OCI-LY7 (cell line): ENCODE measurements at regions not wholly inside any gene's neighbourhood (a gene's known extent, or its start where the extent isn't known, plus 50 kb on each side); places are given as distances from the start of the nearest gene placed in this dataset.

Experiments
- BruUV-seq: library from RNA; stranded (reverse); fragments of 400-500 nt; replicated peaks from 2 replicates; lab custom pipeline; 2021; lab: Mats Ljungman, UMichigan
- CTCF ChIA-PET: fragments of 300-600 bp; sonication (Branson Sonifier 250); formaldehyde crosslinking; loops from one replicate; lab custom pipeline; 2022; ENCODE audit warnings: antibody characterized with exemption; ENCODE audit not compliant: unreplicated experiment; lab: Charles Lee
- POLR2A ChIA-PET: fragments of 300-600 bp; sonication (Branson Sonifier 250); formaldehyde crosslinking; loops from one replicate; lab custom pipeline; 2022; ENCODE audit warnings: antibody characterized with exemption; lab: Charles Lee
- DNase-seq: peaks from one replicate; pipeline ENCODE4 v3.0.0-alpha.2; 2015; ENCODE audit warnings: low spot score
- H2AFZ ChIP-seq: fragments of 200-600 bp; sonication (generic), shearing (Covaris generic); 2 replicates; pipeline ENCODE4 v1.6.1; 2014; ENCODE audit warnings: mild to moderate bottlenecking, antibody characterized with exemption, low read length, moderate library complexity
- H3K27ac ChIP-seq: fragments of 200-600 bp; sonication (generic); 2 replicates; pipeline ENCODE4 v1.5.1; 2014; ENCODE audit warnings: mixed run types, low read depth, mild to moderate bottlenecking, moderate library complexity, low read length, inconsistent platforms; ENCODE audit not compliant: poor library complexity, severe bottlenecking
- H3K36me3 ChIP-seq: fragments of 200-600 bp; sonication (generic); 2 replicates; pipeline ENCODE4 v1.6.1; 2014; ENCODE audit warnings: mild to moderate bottlenecking, antibody characterized with exemption, low read length, moderate library complexity, mixed read lengths; ENCODE audit not compliant: insufficient read depth
- H3K4me1 ChIP-seq: fragments of 200-600 bp; sonication (generic); 2 replicates; pipeline ENCODE4 v1.5.1; 2014; ENCODE audit warnings: mild to moderate bottlenecking, low read length; ENCODE audit not compliant: insufficient read depth, poor library complexity, severe bottlenecking
- H3K4me2 ChIP-seq: fragments of 200-600 bp; sonication (generic); 2 replicates; pipeline ENCODE4 v1.6.1; 2014; ENCODE audit warnings: mild to moderate bottlenecking, low read length
- H3K4me3 ChIP-seq: fragments of 200-600 bp; sonication (generic); 2 replicates; pipeline ENCODE4 v1.5.1; 2014; ENCODE audit warnings: mild to moderate bottlenecking, low read depth, low read length; ENCODE audit not compliant: poor library complexity, severe bottlenecking
- H3K79me2 ChIP-seq: fragments of 200-600 bp; sonication (generic); 2 replicates; pipeline ENCODE4 v1.6.1; 2016; ENCODE audit warnings: low read depth, mild to moderate bottlenecking, low read length, moderate library complexity, mixed read lengths; ENCODE audit not compliant: insufficient read depth
- H3K9me2 ChIP-seq: fragments of 200-600 bp; sonication (generic); 2 replicates; pipeline ENCODE4 v1.6.1; 2016; ENCODE audit warnings: mild to moderate bottlenecking, low read length, mixed read lengths; ENCODE audit not compliant: insufficient read depth
- H3K9me3 ChIP-seq: fragments of 200-600 bp; sonication (generic); 2 replicates; pipeline ENCODE4 v1.6.1; 2014; ENCODE audit warnings: mild to moderate bottlenecking, mixed run types, low read length, mixed read lengths
- H4K20me1 ChIP-seq: fragments of 200-600 bp; sonication (generic); 2 replicates; pipeline ENCODE4 v1.6.1; 2014; ENCODE audit warnings: mild to moderate bottlenecking, antibody characterized with exemption, low read length, moderate library complexity, mixed read lengths; ENCODE audit not compliant: insufficient read depth
- EZH2phosphoT487 ChIP-seq: fragments of 200-600 bp; sonication (generic); IDR thresholded peaks from 2 replicates; pipeline ENCODE4 v1.6.1; 2018; ENCODE audit warnings: low read depth, borderline replicate concordance, mild to moderate bottlenecking, mixed run types, antibody characterized with exemption, low read length, moderate library complexity, mixed read lengths
- intact Hi-C: fragments of 100-400 bp; cut with micrococcal nuclease; formaldehyde crosslinking; loops from one replicate; pipeline ENCODE4 v1.10.0; 2022; ENCODE audit not compliant: unreplicated experiment
- TF ChIP-seq, protein P1 (sequence below): fragments of 200-600 bp; sonication (generic); conservative IDR thresholded peaks from 2 replicates; pipeline ENCODE4 v1.5.1; 2014; ENCODE audit warnings: mild to moderate bottlenecking, antibody characterized with exemption, low read length, moderate library complexity, mixed read lengths

DNA sequence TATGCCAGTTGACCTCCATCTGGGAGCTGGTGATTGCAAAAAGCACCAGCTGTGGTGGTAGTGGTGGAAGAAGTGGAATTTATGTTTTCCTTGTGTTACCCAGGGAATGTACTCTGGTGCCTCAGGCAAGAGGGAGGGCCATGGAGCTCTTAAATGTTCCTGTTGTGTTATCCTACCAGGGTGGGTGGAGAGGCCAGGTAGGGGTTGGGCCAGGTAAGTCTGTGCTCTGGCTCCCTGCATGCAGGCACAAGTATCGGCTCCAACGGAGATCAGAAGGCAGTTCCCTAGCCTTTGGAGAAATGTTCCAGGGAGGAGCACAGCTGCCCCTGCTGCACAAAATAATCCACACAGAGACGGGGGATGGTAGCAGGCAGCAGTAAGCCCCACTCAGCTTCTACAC lies 419.3 kb upstream of the EYS start:
- no peak overlapping the region for H3K4me2 ChIP-seq
- H3K9me3 ChIP-seq, result no peaks in the 10 kb centered on the region
- no peak overlapping the region for H3K27ac ChIP-seq
- BruUV-seq, result no TSS peak
- no peaks in the 10 kb centered on the region; the same call in 1 of the 2 replicates for H3K9me2 ChIP-seq
- TF ChIP-seq, protein P1, sequence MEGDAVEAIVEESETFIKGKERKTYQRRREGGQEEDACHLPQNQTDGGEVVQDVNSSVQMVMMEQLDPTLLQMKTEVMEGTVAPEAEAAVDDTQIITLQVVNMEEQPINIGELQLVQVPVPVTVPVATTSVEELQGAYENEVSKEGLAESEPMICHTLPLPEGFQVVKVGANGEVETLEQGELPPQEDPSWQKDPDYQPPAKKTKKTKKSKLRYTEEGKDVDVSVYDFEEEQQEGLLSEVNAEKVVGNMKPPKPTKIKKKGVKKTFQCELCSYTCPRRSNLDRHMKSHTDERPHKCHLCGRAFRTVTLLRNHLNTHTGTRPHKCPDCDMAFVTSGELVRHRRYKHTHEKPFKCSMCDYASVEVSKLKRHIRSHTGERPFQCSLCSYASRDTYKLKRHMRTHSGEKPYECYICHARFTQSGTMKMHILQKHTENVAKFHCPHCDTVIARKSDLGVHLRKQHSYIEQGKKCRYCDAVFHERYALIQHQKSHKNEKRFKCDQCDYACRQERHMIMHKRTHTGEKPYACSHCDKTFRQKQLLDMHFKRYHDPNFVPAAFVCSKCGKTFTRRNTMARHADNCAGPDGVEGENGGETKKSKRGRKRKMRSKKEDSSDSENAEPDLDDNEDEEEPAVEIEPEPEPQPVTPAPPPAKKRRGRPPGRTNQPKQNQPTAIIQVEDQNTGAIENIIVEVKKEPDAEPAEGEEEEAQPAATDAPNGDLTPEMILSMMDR, result no peak
- TF ChIP-seq EZH2phosphoT487, result no peak
- no peaks in the 10 kb centered on the region for H3K79me2 ChIP-seq
- DNase-seq, result no peak
- no peaks in the 10 kb centered on the region for H3K36me3 ChIP-seq
- intact Hi-C loops, result no loop called here
- ChIA-PET CTCF (no interaction called here), POLR2A (no interaction called here)
- H2AFZ ChIP-seq, result no peak overlapping the region
- H3K4me1 ChIP-seq, result no peaks in the 10 kb centered on the region
- no peaks in the 10 kb centered on the region for H4K20me1 ChIP-seq
- no peak overlapping the region for H3K4me3 ChIP-seq

DNA sequence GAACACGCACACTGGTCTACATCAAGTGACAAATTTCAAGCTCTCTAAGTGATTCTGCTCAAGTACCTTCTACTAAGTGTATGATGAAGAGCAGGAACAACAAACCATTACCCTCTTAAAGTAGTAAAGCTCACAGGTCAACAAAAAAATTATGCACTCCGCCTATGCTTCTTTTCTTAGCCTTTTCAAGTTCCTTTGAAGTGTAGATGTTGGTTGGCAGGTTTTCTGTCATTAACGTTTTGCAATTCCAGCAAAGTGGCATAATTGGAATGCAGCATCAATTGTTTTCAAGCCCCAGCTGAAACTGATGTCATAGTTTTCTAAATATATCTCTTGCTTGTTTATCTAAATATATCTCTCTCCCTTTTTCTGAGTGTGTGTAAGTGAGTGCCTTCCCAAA lies 396.9 kb upstream of the EYS start:
- H2AFZ ChIP-seq, result no peak overlapping the region
- H3K4me2 ChIP-seq, result no peak overlapping the region
- no peak overlapping the region for H3K4me3 ChIP-seq
- no peaks in the 10 kb centered on the region for H3K9me3 ChIP-seq
- H3K36me3 ChIP-seq, result no peaks in the 10 kb centered on the region
- ChIA-PET POLR2A (no interaction called here), CTCF (no interaction called here)
- no peak for DNase-seq
- H3K27ac ChIP-seq, result no peak overlapping the region
- no peaks in the 10 kb centered on the region for H3K9me2 ChIP-seq
- H4K20me1 ChIP-seq, result no peaks in the 10 kb centered on the region
- H3K79me2 ChIP-seq, result no peaks in the 10 kb centered on the region
- no peaks in the 10 kb centered on the region for H3K4me1 ChIP-seq
- intact Hi-C loops, result no loop called here
- no TSS peak for BruUV-seq
- TF ChIP-seq EZH2phosphoT487, result no peak
- TF ChIP-seq, protein P1, result no peak

DNA sequence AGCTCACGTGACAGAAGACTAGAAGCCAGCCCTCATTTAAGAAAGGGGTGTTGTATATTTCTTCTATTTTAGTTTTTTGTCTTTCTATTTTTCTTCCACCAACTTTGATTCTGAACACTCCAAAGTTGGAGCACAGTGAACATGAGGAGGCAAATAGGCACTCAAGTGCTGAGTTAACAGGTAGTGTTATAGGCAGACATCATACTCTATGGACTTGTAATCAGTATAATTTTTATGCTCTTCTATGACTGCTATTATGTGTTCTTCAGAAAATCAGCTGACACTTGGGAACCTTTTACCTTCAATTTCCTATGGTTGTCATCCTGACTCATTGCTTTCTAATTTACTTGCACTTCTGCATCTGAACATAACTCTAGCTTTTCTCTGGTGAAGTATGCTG lies 396.3 kb upstream of the EYS start:
- Histone ChIP-seq H3K4me3 (no peak overlapping the region), H3K79me2 (no peaks in the 10 kb centered on the region), H3K4me2 (no peak overlapping the region), H3K36me3 (no peaks in the 10 kb centered on the region), H3K9me3 (no peaks in the 10 kb centered on the region), H4K20me1 (no peaks in the 10 kb centered on the region), H3K27ac (no peak overlapping the region), H2AFZ (no peak overlapping the region), H3K4me1 (no peaks in the 10 kb centered on the region), H3K9me2 (no peaks in the 10 kb centered on the region)
- CTCF ChIA-PET, result no interaction called here
- intact Hi-C loops, result no loop called here
- TF ChIP-seq, protein P1, result no peak
- no peak for TF ChIP-seq EZH2phosphoT487
- DNase-seq, result no peak
- no TSS peak for BruUV-seq
- POLR2A ChIA-PET, result no interaction called here
